GM21576 (cell line): ENCODE measurements at regions not wholly inside any gene's neighbourhood (a gene's known extent, or its start where the extent isn't known, plus 50 kb on each side); places are given as distances from the start of the nearest gene placed in this dataset.

Experiments
- ATAC-seq: cut with Tn5 transposase; IDR thresholded peaks from one replicate; pipeline ENCODE4 v1.9.1; 2021; ENCODE audit warnings: mild to moderate bottlenecking, moderate library complexity; ENCODE audit not compliant: unreplicated experiment

GRCh38 chr7:115106316-115106715 lies 184.4 kb downstream of the MDFIC start:
- ATAC-seq, result no peak

- ATAC-seq, result no peak
Observed at GRCh38 chr7:115102738-115103137, 180.8 kb downstream of the MDFIC start.

- no peak for ATAC-seq
Observed at GRCh38 chr7:115101199-115101598, 179.3 kb downstream of the MDFIC start.

- no peak for ATAC-seq
Observed at GRCh38 chr7:115099906-115100305, 178.0 kb downstream of the MDFIC start.

GRCh38 chr7:115097175-115097671 lies 175.3 kb downstream of the MDFIC start:
- no peak for ATAC-seq

GRCh38 chr7:115096262-115096661 lies 174.4 kb downstream of the MDFIC start:
- ATAC-seq, result no peak

- no peak for ATAC-seq
Observed at GRCh38 chr7:115094163-115094562, 172.3 kb downstream of the MDFIC start.

GRCh38 chr7:115088893-115089292 lies 167.0 kb downstream of the MDFIC start:
- ATAC-seq, result no peak

GRCh38 chr7:115087437-115087836 lies 165.5 kb downstream of the MDFIC start:
- ATAC-seq, result no peak

- no peak for ATAC-seq
Observed at GRCh38 chr7:115086146-115086841, 164.4 kb downstream of the MDFIC start.

GRCh38 chr7:115085421-115085820 lies 163.5 kb downstream of the MDFIC start:
- ATAC-seq, result no peak

GRCh38 chr7:115083935-115084334 lies 162.0 kb downstream of the MDFIC start:
- ATAC-seq, result no peak

GRCh38 chr7:115081772-115082171 lies 159.9 kb downstream of the MDFIC start:
- no peak for ATAC-seq

- ATAC-seq, result no peak
Observed at GRCh38 chr7:115078851-115079250, 157.0 kb downstream of the MDFIC start.

- no peak for ATAC-seq
Observed at GRCh38 chr7:115078386-115078785, 156.5 kb downstream of the MDFIC start.

- no peak for ATAC-seq
Observed at GRCh38 chr7:115070311-115070710, 148.4 kb downstream of the MDFIC start.
